Kidney (tissue), 13 donors: ENCODE measurements at regions not wholly inside any gene's neighbourhood (a gene's known extent, or its start where the extent isn't known, plus 50 kb on each side); places are given as distances from the start of the nearest gene placed in this dataset.

ENCODE experiments used
- DNase-seq, 5 donors: peaks; one replicate each; pipeline ENCODE4 v3.0.0-alpha.2; 2013 to 2020
- FAIRE-seq: peaks from 2 replicates; lab custom pipeline; 2012; peaks lifted over from hg19 to GRCh38; lab: Jason Lieb, UNC
- H3K27ac ChIP-seq, 2 donors: one replicate each; pipeline ENCODE4 v1.7.0; 2013; ENCODE audit warnings: low read depth in 2 of 2, low read length in 2 of 2, inconsistent platforms in 1 of 2
- H3K27me3 ChIP-seq: one replicate; pipeline ENCODE4 v1.7.1; 2013; ENCODE audit warnings: low read length, inconsistent platforms; ENCODE audit not compliant: control insufficient read depth, insufficient read depth
- H3K36me3 ChIP-seq, 3 donors: one replicate each; pipeline versions ENCODE4 v1.7.0 to v1.7.1; 2013; ENCODE audit warnings: low read length in 3 of 3, control low read depth in 1 of 3, inconsistent platforms in 1 of 3; ENCODE audit not compliant: insufficient read depth in 3 of 3, control insufficient read depth in 2 of 3
- H3K4me1 ChIP-seq, 3 donors: one replicate each; pipeline versions ENCODE4 v1.7.0 to v1.7.1; 2013; ENCODE audit warnings: low read length in 3 of 3, inconsistent platforms in 1 of 3, low read depth in 1 of 3; ENCODE audit not compliant: control insufficient read depth in 2 of 3, insufficient read depth in 2 of 3
- H3K4me3 ChIP-seq, 3 donors: one replicate each; pipeline versions ENCODE4 v1.7.0 to v1.8.1; 2013; ENCODE audit warnings: low read length in 3 of 3, control low read depth in 1 of 3, inconsistent platforms in 1 of 3
- H3K9ac ChIP-seq, 3 donors: one replicate each; pipeline versions ENCODE4 v1.7.0 to v1.7.1; 2013; ENCODE audit warnings: low read length in 3 of 3, control low read depth in 1 of 3, inconsistent platforms in 1 of 3
- H3K9me3 ChIP-seq, 3 donors: one replicate each; pipeline versions ENCODE4 v1.7.0 to v1.7.1; 2013; ENCODE audit warnings: low read length in 3 of 3, control low read depth in 1 of 3, inconsistent platforms in 1 of 3; ENCODE audit not compliant: control insufficient read depth in 2 of 3, insufficient read depth in 1 of 3
- intact Hi-C: fragments of 100-400 bp; cut with DNase I; formaldehyde crosslinking; loops from one replicate; pipeline ENCODE4 v1.11.1; 2022
- TF ChIP-seq, protein P1 (sequence below): IDR thresholded peaks from 3 replicates; pipeline ENCODE4 v1.5.1; 2012; ENCODE audit warnings: mild to moderate bottlenecking, moderate library complexity, borderline replicate concordance; ENCODE audit not compliant: insufficient read depth; ENCODE audit errors: extremely low read depth
- donor health status: control.
- donor health status: control.
- donor health status: control.
- donor health status: control.
- donor health status: control.
- donor health status: DM: yes; HTN: yes; CAD: no.
- donor health status: Normal renal cell carcinoma (clear cell type).

DNA sequence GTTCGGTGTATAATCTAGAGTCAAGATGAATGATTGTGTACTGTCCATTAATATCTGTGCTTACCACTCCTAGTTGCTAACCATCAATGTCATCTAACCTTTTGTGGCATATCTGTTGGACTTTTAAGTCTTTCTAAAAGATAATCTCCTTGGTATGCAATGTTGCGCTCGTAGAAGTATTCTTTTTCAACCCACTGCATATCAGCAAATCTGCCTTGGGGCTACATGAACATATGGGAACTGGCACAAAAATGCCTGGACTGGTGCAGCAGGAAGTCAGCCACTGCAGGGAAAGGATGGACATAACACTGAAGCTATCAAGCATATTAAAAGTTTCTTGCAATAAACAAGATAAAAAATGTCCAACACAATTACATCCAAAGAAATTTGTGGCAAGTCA lies 124.3 kb upstream of the SLC38A4 start:
- no peak for FAIRE-seq
- TF ChIP-seq, protein P1, sequence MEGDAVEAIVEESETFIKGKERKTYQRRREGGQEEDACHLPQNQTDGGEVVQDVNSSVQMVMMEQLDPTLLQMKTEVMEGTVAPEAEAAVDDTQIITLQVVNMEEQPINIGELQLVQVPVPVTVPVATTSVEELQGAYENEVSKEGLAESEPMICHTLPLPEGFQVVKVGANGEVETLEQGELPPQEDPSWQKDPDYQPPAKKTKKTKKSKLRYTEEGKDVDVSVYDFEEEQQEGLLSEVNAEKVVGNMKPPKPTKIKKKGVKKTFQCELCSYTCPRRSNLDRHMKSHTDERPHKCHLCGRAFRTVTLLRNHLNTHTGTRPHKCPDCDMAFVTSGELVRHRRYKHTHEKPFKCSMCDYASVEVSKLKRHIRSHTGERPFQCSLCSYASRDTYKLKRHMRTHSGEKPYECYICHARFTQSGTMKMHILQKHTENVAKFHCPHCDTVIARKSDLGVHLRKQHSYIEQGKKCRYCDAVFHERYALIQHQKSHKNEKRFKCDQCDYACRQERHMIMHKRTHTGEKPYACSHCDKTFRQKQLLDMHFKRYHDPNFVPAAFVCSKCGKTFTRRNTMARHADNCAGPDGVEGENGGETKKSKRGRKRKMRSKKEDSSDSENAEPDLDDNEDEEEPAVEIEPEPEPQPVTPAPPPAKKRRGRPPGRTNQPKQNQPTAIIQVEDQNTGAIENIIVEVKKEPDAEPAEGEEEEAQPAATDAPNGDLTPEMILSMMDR: no peak
- no peak for DNase-seq
- no peak overlapping the region for H3K4me3 ChIP-seq
- H3K27me3 ChIP-seq: no peaks in the 10 kb centered on the region
- no peak overlapping the region for H3K9ac ChIP-seq
- intact Hi-C loops: no loop called here
- no peaks in the 10 kb centered on the region for H3K9me3 ChIP-seq
- H3K4me1 ChIP-seq: no peaks in the 10 kb centered on the region
- no peak overlapping the region for H3K27ac ChIP-seq
- no peaks in the 10 kb centered on the region for H3K36me3 ChIP-seq

DNA sequence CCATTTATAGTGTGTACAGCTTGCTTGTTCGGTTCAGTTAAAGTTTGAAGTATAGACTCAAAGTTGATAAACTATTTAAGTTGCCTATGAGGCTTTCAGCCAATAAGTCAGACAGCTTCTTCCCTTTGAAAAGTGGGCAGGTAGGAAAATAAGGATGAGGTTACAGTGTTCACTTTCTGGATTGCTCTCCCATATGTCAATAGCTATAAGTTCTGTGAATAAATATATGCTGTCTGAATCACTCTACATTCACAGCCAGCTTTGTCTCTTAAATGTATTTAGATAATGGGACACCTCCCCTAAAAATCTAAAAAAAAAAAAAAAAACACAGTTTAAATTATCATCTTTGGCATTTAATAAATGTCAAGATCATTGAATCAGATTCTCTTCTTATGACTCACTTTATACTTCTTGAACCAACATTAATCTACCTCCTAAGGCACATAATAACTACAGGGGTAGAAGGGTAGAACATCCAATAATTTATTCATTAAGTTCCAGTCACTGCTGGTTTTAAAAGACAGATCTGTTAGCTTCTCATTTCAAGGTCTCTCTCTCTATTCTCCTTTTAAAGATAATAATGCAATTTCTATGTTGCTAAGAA lies 126.4 kb upstream of the PCED1B start:
- H3K9ac ChIP-seq: no peak overlapping the region
- H3K4me3 ChIP-seq: no peak overlapping the region
- TF ChIP-seq, protein P1: no peak
- DNase-seq (no peak), FAIRE-seq (no peak)
- no peaks in the 10 kb centered on the region for H3K9me3 ChIP-seq
- H3K27me3 ChIP-seq: no peaks in the 10 kb centered on the region
- peaks cover 0 to 2% (median 0%) of the 10 kb centered on the region in 3 donors for H3K4me1 ChIP-seq
- no peaks in the 10 kb centered on the region for H3K36me3 ChIP-seq
- H3K27ac ChIP-seq: no peak overlapping the region
- intact Hi-C loops: no loop called here

DNA sequence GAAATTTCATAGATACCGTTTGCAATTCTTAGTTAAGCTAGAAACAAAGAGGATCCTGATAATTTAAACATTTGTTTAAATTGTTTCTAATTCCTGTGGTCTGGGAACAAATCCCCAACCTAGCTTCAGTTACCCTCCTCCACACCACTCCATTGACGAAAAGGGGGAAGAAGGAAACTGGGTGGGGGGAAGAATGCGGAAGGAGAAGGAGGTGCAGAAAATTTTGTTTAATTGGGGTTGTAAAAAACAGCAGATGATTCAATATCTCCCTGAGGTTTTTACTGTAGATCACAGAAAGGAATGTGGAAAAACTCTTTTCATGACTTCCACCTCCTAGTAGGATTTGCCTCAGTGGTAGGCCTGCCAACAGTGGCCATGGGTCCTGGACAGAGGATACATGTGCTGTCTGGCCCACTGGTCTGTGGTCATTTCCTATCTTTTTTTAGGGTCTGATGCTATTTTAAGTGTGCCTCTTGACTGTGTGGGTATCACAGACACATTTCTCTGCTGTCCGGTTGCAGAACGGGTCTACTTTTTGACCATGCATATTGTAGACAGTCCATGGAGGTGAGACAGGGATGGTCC lies 122.9 kb upstream of the PCED1B start:
- TF ChIP-seq, protein P1: no peak
- Histone ChIP-seq H3K9ac (no peak overlapping the region), H3K27ac (no peak overlapping the region), H3K36me3 (no peaks in the 10 kb centered on the region), H3K4me1 (peaks cover 0 to 6% (median 0%) of the 10 kb centered on the region in 3 donors), H3K27me3 (no peaks in the 10 kb centered on the region), H3K4me3 (no peak overlapping the region), H3K9me3 (no peaks in the 10 kb centered on the region)
- DNase-seq (no peak), FAIRE-seq (no peak)
- intact Hi-C loops: no loop called here
